Gastrocnemius medialis (tissue), 4 donors: ENCODE measurements at regions not wholly inside any gene's neighbourhood (a gene's known extent, or its start where the extent isn't known, plus 50 kb on each side); places are given as distances from the start of the nearest gene placed in this dataset.

ENCODE experiments used
- POLR2A ChIP-seq, 2 donors: fragments of 450-650 bp; IDR thresholded peaks; one replicate each; pipeline ENCODE4 v1.6.1; 2017; ENCODE audit warnings: antibody characterized with exemption in 2 of 2, mild to moderate bottlenecking in 2 of 2, moderate library complexity in 2 of 2
- TF ChIP-seq, protein P1 (sequence below), 5 experiments: fragments of 450-650 bp in 3 of 5; fragments of 200-600 bp in 2 of 5; sonication (generic) in 2 of 5; IDR thresholded peaks in 4 of 5; conservative IDR thresholded peaks in 1 of 5; 1 replicate in 4 of 5; 2 replicates in 1 of 5; pipeline ENCODE4 v1.5.1; 2016 to 2019; ENCODE audit warnings: antibody characterized with exemption in 5 of 5, mild to moderate bottlenecking in 3 of 5, moderate library complexity in 3 of 5

DNA sequence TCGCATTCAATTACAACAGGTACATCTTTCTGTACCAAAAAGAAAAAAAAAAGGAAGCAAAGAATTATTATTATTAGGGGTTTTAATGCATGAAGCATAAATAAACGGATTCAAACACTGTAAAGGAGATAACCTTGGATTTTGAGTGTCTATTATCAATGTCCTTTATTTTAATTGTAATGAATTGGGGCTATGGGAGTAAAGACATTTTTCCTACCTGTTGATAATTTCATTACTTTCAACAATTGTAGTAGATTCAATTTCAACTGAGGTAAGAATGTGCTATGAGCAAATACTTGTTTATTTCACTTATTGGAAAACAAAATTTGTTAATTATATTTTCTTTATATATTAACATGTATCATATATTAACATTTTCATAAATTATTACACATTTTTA, 855.6 kb downstream of the KCNJ2 start:
- TF ChIP-seq POLR2A (IDR thresholded peaks at IDR 0.05) = no peak
- TF ChIP-seq, protein P1, sequence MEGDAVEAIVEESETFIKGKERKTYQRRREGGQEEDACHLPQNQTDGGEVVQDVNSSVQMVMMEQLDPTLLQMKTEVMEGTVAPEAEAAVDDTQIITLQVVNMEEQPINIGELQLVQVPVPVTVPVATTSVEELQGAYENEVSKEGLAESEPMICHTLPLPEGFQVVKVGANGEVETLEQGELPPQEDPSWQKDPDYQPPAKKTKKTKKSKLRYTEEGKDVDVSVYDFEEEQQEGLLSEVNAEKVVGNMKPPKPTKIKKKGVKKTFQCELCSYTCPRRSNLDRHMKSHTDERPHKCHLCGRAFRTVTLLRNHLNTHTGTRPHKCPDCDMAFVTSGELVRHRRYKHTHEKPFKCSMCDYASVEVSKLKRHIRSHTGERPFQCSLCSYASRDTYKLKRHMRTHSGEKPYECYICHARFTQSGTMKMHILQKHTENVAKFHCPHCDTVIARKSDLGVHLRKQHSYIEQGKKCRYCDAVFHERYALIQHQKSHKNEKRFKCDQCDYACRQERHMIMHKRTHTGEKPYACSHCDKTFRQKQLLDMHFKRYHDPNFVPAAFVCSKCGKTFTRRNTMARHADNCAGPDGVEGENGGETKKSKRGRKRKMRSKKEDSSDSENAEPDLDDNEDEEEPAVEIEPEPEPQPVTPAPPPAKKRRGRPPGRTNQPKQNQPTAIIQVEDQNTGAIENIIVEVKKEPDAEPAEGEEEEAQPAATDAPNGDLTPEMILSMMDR (IDR thresholded peaks at IDR 0.05 in 4 of 5, conservative IDR thresholded peaks at IDR 0.05 in 1 of 5) = no peak
